GM18861 (cell line): ENCODE measurements at regions not wholly inside any gene's neighbourhood (a gene's known extent, or its start where the extent isn't known, plus 50 kb on each side); places are given as distances from the start of the nearest gene placed in this dataset.

Experiments used
- ATAC-seq: cut with Tn5 transposase; IDR thresholded peaks from one replicate; pipeline ENCODE4 v1.9.1; 2021; ENCODE audit not compliant: unreplicated experiment

GRCh38 chr12:25904442-25904841, 54.0 kb upstream of the RASSF8 start:
- no peak for ATAC-seq

DNA sequence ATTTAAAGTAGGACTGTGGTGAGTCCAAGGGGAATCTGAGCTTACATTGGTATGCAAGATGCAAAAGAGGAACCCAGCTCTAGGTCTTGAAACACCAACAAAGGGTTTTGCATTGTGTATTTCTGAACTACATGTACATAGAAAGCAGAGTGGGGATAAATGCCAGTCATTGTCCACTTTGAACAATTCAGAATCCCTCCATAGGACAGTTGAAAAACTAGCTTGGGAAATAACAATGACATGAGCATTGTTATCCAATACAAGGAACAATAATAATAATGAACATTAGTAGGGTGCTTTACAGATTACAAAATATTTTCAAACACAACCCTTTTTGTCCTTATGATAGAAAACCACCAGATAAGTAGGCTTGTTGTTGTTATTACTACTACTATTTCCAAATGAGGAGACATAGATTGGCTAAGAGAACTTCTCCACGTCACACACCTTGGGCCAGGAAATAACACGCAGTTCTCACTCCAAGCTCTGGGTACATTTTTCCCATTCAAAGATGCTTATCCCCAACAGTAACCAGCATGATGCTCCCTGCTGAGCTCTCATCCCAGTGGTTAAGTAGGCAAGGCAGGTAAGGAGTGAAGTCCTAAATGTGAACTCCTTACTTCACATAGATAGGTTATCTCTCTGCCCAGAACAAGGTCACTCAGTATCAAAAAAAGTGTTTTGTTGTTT, 51.7 kb upstream of the RASSF8 start:
- no peak for ATAC-seq
